ENCODE measurements at regions not wholly inside any gene's neighbourhood (a gene's known extent, or its start where the extent isn't known, plus 50 kb on each side); places are given as distances from the start of the nearest gene placed in this dataset.

DNA sequence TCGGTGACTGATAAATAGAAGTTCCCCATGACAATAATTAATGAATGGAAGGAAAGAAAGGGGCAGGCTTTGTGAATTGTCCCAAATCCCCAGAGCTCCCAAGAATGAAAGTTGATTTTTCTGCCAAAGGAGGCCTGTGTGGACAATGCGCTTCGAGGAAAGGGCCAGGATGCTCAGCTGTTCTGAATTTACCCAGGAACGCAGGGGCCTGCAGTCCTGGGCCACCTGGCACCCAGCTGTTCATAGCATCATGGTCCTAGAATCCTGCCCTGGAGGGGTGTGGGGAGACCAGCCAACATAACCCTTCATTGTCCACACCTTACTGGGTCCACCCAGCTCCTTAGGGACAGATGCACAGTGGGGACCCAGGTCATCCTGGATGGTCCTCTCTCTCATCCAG lies 587.5 kb downstream of the BCL11B start:
- TF ChIP-seq, protein P1, sequence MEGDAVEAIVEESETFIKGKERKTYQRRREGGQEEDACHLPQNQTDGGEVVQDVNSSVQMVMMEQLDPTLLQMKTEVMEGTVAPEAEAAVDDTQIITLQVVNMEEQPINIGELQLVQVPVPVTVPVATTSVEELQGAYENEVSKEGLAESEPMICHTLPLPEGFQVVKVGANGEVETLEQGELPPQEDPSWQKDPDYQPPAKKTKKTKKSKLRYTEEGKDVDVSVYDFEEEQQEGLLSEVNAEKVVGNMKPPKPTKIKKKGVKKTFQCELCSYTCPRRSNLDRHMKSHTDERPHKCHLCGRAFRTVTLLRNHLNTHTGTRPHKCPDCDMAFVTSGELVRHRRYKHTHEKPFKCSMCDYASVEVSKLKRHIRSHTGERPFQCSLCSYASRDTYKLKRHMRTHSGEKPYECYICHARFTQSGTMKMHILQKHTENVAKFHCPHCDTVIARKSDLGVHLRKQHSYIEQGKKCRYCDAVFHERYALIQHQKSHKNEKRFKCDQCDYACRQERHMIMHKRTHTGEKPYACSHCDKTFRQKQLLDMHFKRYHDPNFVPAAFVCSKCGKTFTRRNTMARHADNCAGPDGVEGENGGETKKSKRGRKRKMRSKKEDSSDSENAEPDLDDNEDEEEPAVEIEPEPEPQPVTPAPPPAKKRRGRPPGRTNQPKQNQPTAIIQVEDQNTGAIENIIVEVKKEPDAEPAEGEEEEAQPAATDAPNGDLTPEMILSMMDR (conservative IDR thresholded peaks at IDR 0.05; ENCODE audit: low read depth, low read length) = no peak
- TF ChIP-seq FOS (IDR thresholded peaks at IDR 0.05; ENCODE audit: low read depth, low read length) = no peak
- TF ChIP-seq, protein P2, sequence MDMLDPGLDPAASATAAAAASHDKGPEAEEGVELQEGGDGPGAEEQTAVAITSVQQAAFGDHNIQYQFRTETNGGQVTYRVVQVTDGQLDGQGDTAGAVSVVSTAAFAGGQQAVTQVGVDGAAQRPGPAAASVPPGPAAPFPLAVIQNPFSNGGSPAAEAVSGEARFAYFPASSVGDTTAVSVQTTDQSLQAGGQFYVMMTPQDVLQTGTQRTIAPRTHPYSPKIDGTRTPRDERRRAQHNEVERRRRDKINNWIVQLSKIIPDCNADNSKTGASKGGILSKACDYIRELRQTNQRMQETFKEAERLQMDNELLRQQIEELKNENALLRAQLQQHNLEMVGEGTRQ (IDR thresholded peaks at IDR 0.05; ENCODE audit: low read depth, low read length) = no peak
- TF ChIP-seq POLR2A (IDR thresholded peaks at IDR 0.05; ENCODE audit: low read depth, low read length) = no peak
- TF ChIP-seq BHLHE40 (IDR thresholded peaks at IDR 0.05; ENCODE audit: low read depth, low read length) = no peak
- TF ChIP-seq RCOR1 (IDR thresholded peaks at IDR 0.05; ENCODE audit: insufficient replicate concordance, low read length) = no peak
- no peak for TF ChIP-seq MXI1 (IDR thresholded peaks at IDR 0.05; ENCODE audit: borderline replicate concordance, low read depth, low read length)
- TF ChIP-seq RAD21 (IDR thresholded peaks at IDR 0.05; ENCODE audit: low read length) = no peak
- no peak for TF ChIP-seq CEBPB (IDR thresholded peaks at IDR 0.05; ENCODE audit: low read depth, low read length)
- TF ChIP-seq MAZ (IDR thresholded peaks at IDR 0.05; ENCODE audit: borderline replicate concordance, low read depth, low read length) = no peak
- no peak for TF ChIP-seq SMC3 (IDR thresholded peaks at IDR 0.05; ENCODE audit: low read depth, low read length)
- no peak for TF ChIP-seq MAFK (IDR thresholded peaks at IDR 0.05; ENCODE audit: low read depth, low read length)
- TF ChIP-seq RFX5 (IDR thresholded peaks at IDR 0.05; ENCODE audit: low read depth, low read length) = no peak
- no peak for TF ChIP-seq NFE2L2 (IDR thresholded peaks at IDR 0.05; ENCODE audit: low read depth, low read length)

All from IMR-90 (cell line).